ENCODE measurements at regions not wholly inside any gene's neighbourhood (a gene's known extent, or its start where the extent isn't known, plus 50 kb on each side); places are given as distances from the start of the nearest gene placed in this dataset.

DNA sequence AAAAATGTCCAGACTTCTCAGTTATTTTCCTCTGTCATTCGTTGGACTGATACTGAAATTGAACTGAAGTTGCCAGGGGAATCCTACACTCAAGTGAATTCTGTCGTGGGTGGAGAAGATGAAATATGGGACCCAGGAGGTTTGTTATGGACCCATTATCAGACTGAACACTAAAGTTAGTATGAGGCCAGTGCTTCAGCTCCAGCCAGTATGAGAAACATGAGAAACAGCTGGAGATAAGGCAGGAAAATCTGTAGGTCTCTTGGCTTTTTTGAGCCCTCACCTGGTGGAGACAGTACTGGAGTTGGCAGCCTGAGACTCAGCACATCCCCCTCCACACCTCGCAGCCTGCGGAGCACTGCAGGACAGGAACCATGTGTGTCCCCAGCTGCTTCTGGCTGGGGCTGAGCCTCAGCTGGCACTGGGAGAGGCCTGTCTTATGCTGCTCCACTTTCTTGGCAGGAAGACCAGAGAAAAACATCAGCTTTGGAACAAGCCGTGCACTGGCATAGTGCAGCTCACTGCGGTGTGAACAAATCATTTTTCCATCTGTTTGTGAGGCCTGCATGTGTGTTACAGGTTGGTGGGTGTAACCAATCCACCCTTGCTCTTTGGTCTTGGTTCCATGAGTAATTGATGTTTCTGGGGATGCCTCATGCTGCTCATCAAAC is 641.0 kb downstream of the FGF9 start:
- TF ChIP-seq, protein P1, sequence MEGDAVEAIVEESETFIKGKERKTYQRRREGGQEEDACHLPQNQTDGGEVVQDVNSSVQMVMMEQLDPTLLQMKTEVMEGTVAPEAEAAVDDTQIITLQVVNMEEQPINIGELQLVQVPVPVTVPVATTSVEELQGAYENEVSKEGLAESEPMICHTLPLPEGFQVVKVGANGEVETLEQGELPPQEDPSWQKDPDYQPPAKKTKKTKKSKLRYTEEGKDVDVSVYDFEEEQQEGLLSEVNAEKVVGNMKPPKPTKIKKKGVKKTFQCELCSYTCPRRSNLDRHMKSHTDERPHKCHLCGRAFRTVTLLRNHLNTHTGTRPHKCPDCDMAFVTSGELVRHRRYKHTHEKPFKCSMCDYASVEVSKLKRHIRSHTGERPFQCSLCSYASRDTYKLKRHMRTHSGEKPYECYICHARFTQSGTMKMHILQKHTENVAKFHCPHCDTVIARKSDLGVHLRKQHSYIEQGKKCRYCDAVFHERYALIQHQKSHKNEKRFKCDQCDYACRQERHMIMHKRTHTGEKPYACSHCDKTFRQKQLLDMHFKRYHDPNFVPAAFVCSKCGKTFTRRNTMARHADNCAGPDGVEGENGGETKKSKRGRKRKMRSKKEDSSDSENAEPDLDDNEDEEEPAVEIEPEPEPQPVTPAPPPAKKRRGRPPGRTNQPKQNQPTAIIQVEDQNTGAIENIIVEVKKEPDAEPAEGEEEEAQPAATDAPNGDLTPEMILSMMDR (conservative IDR thresholded peaks at IDR 0.05), result no peak
- H3K27ac Mint-ChIP-seq (ENCODE audit: unreplicated experiment), result no peak overlapping the region
- no peak for DNase-seq (ENCODE audit: low read depth, low spot score)
- H3K4me1 Mint-ChIP-seq, result no peaks in the 10 kb centered on the region
- no peak overlapping the region for H3K4me3 Mint-ChIP-seq
- H3K36me3 Mint-ChIP-seq (ENCODE audit: low read depth), result peaks cover 5% of the 10 kb centered on the region
- peaks cover 5% of the 10 kb centered on the region for H3K9me3 Mint-ChIP-seq
- no peaks in the 10 kb centered on the region for H3K27me3 Mint-ChIP-seq (ENCODE audit: low read depth)

DNA sequence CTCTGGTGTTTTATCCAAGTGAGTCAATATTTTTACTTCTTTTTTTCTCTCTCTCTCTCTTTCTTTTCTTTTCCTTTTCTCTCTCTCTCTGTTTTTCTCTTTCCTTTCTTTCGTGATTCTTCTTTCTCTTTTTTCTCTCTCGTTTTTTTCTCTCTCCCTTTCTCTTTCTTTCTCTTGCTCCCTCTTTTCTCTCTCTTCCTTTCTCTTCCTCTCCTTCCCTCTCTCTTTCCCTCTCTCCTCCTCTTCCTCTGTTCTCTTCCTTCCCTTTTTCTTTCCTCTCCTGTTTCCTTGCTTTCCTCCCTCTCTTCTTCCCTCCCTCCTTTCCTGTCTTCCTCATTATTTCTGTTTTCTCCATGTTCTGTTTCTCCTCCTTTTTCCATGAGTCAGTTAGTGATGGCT is 641.5 kb downstream of the FGF9 start:
- peaks cover 5% of the 10 kb centered on the region for H3K9me3 Mint-ChIP-seq
- H3K4me3 Mint-ChIP-seq, result no peak overlapping the region
- DNase-seq (ENCODE audit: low read depth, low spot score), result no peak
- H3K27ac Mint-ChIP-seq (ENCODE audit: unreplicated experiment), result no peak overlapping the region
- no peaks in the 10 kb centered on the region for H3K27me3 Mint-ChIP-seq (ENCODE audit: low read depth)
- H3K4me1 Mint-ChIP-seq, result peaks cover 5% of the 10 kb centered on the region
- H3K36me3 Mint-ChIP-seq (ENCODE audit: low read depth), result peaks cover 4% of the 10 kb centered on the region
- TF ChIP-seq, protein P1 (conservative IDR thresholded peaks at IDR 0.05), result no peak

DNA sequence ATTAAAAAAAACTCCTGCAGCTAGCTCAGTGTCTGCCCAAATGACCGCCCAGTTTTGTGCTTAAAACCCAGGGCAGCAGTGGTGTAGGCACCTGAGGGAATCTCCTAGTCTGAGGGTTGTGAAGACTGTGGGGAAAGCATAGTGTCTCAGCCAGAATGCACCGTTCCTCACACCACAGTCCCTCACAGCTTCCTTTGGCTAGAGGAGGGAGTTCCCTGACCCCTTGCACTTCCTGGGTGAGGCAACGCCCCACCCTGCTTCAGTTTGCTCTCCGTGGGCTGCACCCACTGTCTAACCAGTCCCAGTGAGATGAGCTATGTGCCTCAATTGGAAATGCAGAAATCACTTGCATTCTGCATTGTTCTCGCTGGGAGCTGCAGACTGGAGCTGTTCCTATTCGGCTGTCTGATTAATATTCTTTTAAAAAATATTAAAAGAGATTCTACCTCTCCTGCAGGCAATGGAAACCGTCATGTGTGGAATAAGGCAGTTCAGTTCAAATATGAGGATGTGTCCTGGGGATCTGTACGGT is 645.7 kb downstream of the FGF9 start:
- H3K9me3 Mint-ChIP-seq, result peaks cover 2% of the 10 kb centered on the region
- DNase-seq (ENCODE audit: low read depth, low spot score), result no peak
- no peak overlapping the region for H3K4me3 Mint-ChIP-seq
- TF ChIP-seq, protein P1 (conservative IDR thresholded peaks at IDR 0.05), result no peak
- no peak overlapping the region for H3K27ac Mint-ChIP-seq (ENCODE audit: unreplicated experiment)
- peaks cover 2% of the 10 kb centered on the region for H3K36me3 Mint-ChIP-seq (ENCODE audit: low read depth)
- peaks cover 14% of the 10 kb centered on the region for H3K4me1 Mint-ChIP-seq
- H3K27me3 Mint-ChIP-seq (ENCODE audit: low read depth), result no peaks in the 10 kb centered on the region

DNA sequence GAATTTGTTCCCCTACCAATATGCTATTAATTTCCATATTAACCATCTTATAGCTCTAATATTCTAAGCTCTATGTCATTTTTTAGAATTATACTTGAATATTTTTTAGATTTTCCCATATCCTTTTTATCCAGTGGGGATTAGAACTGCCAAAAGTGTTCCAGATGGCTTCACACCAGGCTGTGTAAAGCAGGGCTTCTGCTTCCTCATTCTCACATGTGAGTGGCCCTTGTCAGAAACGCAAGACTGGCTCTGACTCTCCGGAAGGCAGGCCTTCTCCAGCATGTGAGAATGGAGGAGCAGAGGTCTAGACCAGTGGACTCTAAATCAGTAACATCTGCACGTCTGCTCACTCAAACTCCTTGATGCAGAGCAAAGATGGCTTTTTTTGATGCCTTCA is 650.1 kb downstream of the FGF9 start:
- Mint-ChIP-seq H3K9me3 (no peaks in the 10 kb centered on the region), H3K27ac (ENCODE audit: unreplicated experiment) (no peak overlapping the region), H3K4me1 (peaks cover 14% of the 10 kb centered on the region), H3K36me3 (ENCODE audit: low read depth) (no peaks in the 10 kb centered on the region), H3K4me3 (no peak overlapping the region), H3K27me3 (ENCODE audit: low read depth) (no peaks in the 10 kb centered on the region)
- no peak for DNase-seq (ENCODE audit: low read depth, low spot score)
- TF ChIP-seq, protein P1 (conservative IDR thresholded peaks at IDR 0.05), result no peak

DNA sequence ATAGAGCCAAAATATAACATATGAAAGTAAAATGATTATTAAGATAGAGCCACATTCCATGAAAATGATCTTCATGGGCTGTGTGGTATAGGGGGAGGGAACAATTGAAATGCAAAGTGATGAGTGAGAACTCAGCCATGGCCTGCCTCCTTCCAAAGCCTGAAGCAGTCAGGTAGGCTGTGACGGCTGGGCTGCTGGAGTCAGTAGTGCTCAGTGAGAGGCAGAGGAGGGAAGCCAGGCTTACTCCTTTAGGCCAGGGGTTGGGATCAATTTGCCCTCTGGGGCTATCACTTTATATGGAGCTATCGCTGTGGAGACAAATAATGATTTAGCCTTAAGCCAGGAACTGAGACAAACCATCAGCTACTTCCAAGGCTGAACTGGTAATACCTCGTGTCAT is 654.9 kb downstream of the FGF9 start:
- H3K27ac Mint-ChIP-seq (ENCODE audit: unreplicated experiment), result no peak overlapping the region
- H3K9me3 Mint-ChIP-seq, result no peaks in the 10 kb centered on the region
- TF ChIP-seq, protein P1 (conservative IDR thresholded peaks at IDR 0.05), result no peak
- no peaks in the 10 kb centered on the region for H3K36me3 Mint-ChIP-seq (ENCODE audit: low read depth)
- no peak for DNase-seq (ENCODE audit: low read depth, low spot score)
- H3K4me1 Mint-ChIP-seq, result no peaks in the 10 kb centered on the region
- no peak overlapping the region for H3K4me3 Mint-ChIP-seq
- no peaks in the 10 kb centered on the region for H3K27me3 Mint-ChIP-seq (ENCODE audit: low read depth)
